SK-N-MC (cell line): ENCODE measurements at regions not wholly inside any gene's neighbourhood (a gene's known extent, or its start where the extent isn't known, plus 50 kb on each side); places are given as distances from the start of the nearest gene placed in this dataset.

Experiments used
- EZH2 ChIP-seq: fragments of 200-600 bp; sonication (generic); IDR thresholded peaks from one replicate; pipeline ENCODE4 v1.6.1; 2017; ENCODE audit warnings: antibody characterized with exemption
- POLR2AphosphoS5 ChIP-seq: IDR thresholded peaks from 2 replicates; pipeline ENCODE4 v1.6.1; 2012; ENCODE audit warnings: mild to moderate bottlenecking, low read depth, low read length, borderline replicate concordance

DNA sequence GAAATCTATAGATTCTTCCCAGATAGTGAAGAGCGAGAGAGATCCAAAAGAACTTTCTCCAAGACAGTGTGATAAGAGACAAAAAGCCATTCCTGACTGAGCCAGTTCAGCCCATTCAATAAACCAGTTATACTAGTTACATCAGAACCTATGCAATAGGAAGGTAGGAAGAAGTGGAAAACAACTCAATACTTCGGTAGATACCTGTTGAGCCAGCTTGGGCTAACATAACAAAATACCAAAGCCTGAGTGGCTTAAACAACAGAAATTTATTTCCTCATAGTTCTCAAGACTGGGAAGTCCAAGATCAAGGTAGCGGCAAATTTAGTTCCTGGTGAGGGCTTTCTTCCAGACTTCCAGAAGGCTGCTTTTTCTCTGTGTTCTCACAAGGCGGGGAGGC lies 214.5 kb upstream of the GRAMD2B start:
- TF ChIP-seq POLR2AphosphoS5 (no peak), EZH2 (no peak)
